Caco-2 (cell line): ENCODE measurements at regions not wholly inside any gene's neighbourhood (a gene's known extent, or its start where the extent isn't known, plus 50 kb on each side); places are given as distances from the start of the nearest gene placed in this dataset.
"Not testable (repeated sequence)": the region's sequence is repeated elsewhere in the genome, so short reads cannot be mapped to it uniquely, and the experiment has no call there.

ENCODE experiments used
- BruUV-seq: library from RNA; stranded (reverse); fragments of 400-500 nt; replicated peaks from 2 replicates; lab custom pipeline; 2021; lab: Mats Ljungman, UMichigan
- CTCF ChIA-PET: fragments of 300-600 bp; sonication (Branson Sonifier 250); formaldehyde crosslinking; loops from one replicate; lab custom pipeline; 2022; ENCODE audit warnings: antibody characterized with exemption; lab: Charles Lee
- POLR2A ChIA-PET: fragments of 300-600 bp; sonication (Branson Sonifier 250); formaldehyde crosslinking; loops from one replicate; lab custom pipeline; 2022; ENCODE audit warnings: antibody characterized with exemption; lab: Charles Lee
- DNase-seq, 2 experiments: peaks; one replicate each; pipeline versions ENCODE4 v3.0.0 to v3.0.0-alpha.2; 2020 to 2022
- H3K27me3 ChIP-seq: replicated peaks from 2 replicates; pipeline ENCODE4 v1.6.0; 2011; ENCODE audit warnings: low read length; ENCODE audit not compliant: control insufficient read depth, insufficient read depth
- H3K36me3 ChIP-seq: 2 replicates; pipeline ENCODE4 v1.5.1; 2011; ENCODE audit warnings: low read length; ENCODE audit not compliant: control insufficient read depth, insufficient read depth
- H3K4me1 ChIP-seq: fragments of 250-450 bp; sonication (Bioruptor Pico); 2 replicates; pipeline ENCODE4 v1.5.1; 2020; ENCODE audit warnings: mild to moderate bottlenecking
- H3K4me3 ChIP-seq: 2 replicates; pipeline ENCODE4 v1.5.1; 2011; ENCODE audit warnings: low read depth, mild to moderate bottlenecking, control low read depth, low read length
- H3K9me3 ChIP-seq: fragments of 250-450 bp; sonication (Bioruptor Pico); 2 replicates; pipeline ENCODE4 v1.5.1; 2020; ENCODE audit warnings: mild to moderate bottlenecking, moderate library complexity
- H3K27ac Mint-ChIP-seq: one replicate; pipeline ENCODE4 v1.8.0; 2022; ENCODE audit warnings: mixed read lengths; ENCODE audit not compliant: unreplicated experiment
- H3K27me3 Mint-ChIP-seq: one replicate; pipeline ENCODE4 v1.8.0; 2022; ENCODE audit warnings: mixed read lengths; ENCODE audit not compliant: insufficient read depth, unreplicated experiment
- H3K36me3 Mint-ChIP-seq: one replicate; pipeline ENCODE4 v1.8.0; 2022; ENCODE audit warnings: mild to moderate bottlenecking, mixed read lengths; ENCODE audit not compliant: insufficient read depth, unreplicated experiment
- H3K4me1 Mint-ChIP-seq: one replicate; pipeline ENCODE4 v1.8.0; 2022; ENCODE audit warnings: low read depth, mixed read lengths; ENCODE audit not compliant: unreplicated experiment
- H3K4me3 Mint-ChIP-seq: one replicate; pipeline ENCODE4 v1.8.0; 2022; ENCODE audit warnings: mild to moderate bottlenecking, moderate library complexity, mixed read lengths; ENCODE audit not compliant: unreplicated experiment
- H3K9me3 Mint-ChIP-seq: one replicate; pipeline ENCODE4 v1.8.0; 2022; ENCODE audit warnings: mixed read lengths; ENCODE audit not compliant: unreplicated experiment
- intact Hi-C: fragments of 100-400 bp; cut with micrococcal nuclease; formaldehyde crosslinking; loops from one replicate; pipeline ENCODE4 v1.10.0; 2022; ENCODE audit not compliant: unreplicated experiment

DNA sequence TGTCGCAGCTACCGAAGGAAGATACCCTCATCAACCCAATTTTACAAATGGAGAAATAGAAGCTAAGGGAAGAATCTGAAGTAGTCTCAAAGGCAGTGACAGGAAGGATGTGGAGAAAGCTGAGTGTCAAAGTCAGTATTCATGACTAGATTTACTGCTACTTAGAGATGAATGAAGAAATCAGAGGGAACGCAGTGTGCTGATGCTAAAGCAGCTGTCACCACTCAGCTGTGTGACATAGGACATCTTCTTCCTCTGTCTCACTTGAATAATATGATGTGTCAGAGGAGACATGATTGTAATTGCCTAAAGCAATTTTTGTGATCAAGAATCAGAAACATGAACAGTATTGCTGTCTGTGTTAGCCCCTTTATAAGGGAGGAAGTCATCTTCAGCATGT, 54.1 kb downstream of the RAB6D start:
- POLR2A ChIA-PET = interaction anchor here (0.6 kb wide), 1 partner anchor 1672 kb away, joined by 3 read pairs; no protein-coding TSS in a partner anchor
- BruUV-seq = not testable (repeated sequence)

DNA sequence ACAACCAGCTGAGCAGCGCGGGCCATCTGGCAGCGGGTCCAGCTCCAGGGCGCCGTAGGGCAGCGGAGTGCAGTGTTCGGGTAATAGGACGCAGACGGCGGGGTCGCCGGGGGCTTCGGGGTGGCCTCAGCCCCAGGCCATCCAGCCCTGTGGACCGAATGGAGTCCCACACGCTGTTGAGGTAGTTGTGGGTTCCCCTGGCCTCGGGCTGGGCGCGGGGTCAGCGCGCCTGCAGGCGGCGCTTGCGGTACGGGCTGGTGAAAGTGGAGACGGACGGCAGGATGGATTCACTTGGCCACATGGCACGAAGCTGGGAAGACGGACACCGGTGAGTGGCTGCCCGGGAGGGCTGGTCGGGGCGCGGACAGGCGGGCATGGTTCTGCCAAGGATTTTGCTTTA, 63.8 kb downstream of the RAB6D start:
- H3K9me3 ChIP-seq, H3K27me3 ChIP-seq, CTCF ChIA-PET, H3K27me3 Mint-ChIP-seq, DNase-seq, intact Hi-C loops, H3K4me1 Mint-ChIP-seq, H3K27ac Mint-ChIP-seq, POLR2A ChIA-PET, H3K4me3 Mint-ChIP-seq, H3K36me3 Mint-ChIP-seq, H3K9me3 Mint-ChIP-seq, H3K4me3 ChIP-seq, H3K4me1 ChIP-seq, BruUV-seq, H3K36me3 ChIP-seq: not testable (repeated sequence)

More for the DNA sequence above, 54.1 kb downstream of the RAB6D start:
- H3K36me3 Mint-ChIP-seq, H3K4me1 Mint-ChIP-seq, H3K4me3 ChIP-seq, H3K27me3 ChIP-seq, DNase-seq, H3K4me3 Mint-ChIP-seq, H3K9me3 ChIP-seq, H3K36me3 ChIP-seq, H3K27ac Mint-ChIP-seq, CTCF ChIA-PET, H3K9me3 Mint-ChIP-seq, H3K4me1 ChIP-seq, intact Hi-C loops: not testable (repeated sequence)
- H3K27me3 Mint-ChIP-seq = peaks cover 29% of the 10 kb centered on the region

DNA sequence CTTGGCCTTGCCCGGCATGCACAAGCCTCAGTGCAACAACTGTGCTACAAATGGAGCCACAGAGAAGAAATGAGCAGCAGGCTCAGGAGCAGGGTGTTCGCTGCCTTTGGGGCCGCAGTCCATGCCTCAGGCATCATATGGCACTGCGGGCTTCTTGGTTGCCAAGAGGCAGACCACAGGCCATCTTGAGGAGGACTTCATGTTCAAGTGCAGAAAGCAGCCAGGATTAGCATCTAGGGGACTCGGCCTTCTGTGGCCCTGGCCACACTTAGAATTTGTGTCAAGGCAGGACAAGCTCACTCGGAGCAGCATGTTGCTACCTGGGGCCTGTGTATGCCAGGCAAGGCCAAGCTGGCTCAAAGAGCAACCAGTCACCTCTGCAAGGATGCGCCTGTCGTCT, 68.5 kb downstream of the POTEE start:
- H3K9me3 Mint-ChIP-seq, H3K4me3 Mint-ChIP-seq, BruUV-seq, H3K4me3 ChIP-seq, CTCF ChIA-PET, POLR2A ChIA-PET, H3K9me3 ChIP-seq, intact Hi-C loops, DNase-seq, H3K27me3 ChIP-seq, H3K27ac Mint-ChIP-seq, H3K27me3 Mint-ChIP-seq, H3K36me3 ChIP-seq, H3K4me1 ChIP-seq, H3K4me1 Mint-ChIP-seq, H3K36me3 Mint-ChIP-seq: not testable (repeated sequence)

GRCh38 chr2:131277289-131277688, 68.0 kb downstream of the POTEE start:
- H3K4me1 ChIP-seq, H3K9me3 Mint-ChIP-seq, intact Hi-C loops, H3K36me3 ChIP-seq, BruUV-seq, POLR2A ChIA-PET, H3K9me3 ChIP-seq, CTCF ChIA-PET, DNase-seq, H3K4me1 Mint-ChIP-seq, H3K27me3 ChIP-seq, H3K4me3 ChIP-seq, H3K27me3 Mint-ChIP-seq, H3K27ac Mint-ChIP-seq, H3K36me3 Mint-ChIP-seq, H3K4me3 Mint-ChIP-seq: not testable (repeated sequence)

DNA sequence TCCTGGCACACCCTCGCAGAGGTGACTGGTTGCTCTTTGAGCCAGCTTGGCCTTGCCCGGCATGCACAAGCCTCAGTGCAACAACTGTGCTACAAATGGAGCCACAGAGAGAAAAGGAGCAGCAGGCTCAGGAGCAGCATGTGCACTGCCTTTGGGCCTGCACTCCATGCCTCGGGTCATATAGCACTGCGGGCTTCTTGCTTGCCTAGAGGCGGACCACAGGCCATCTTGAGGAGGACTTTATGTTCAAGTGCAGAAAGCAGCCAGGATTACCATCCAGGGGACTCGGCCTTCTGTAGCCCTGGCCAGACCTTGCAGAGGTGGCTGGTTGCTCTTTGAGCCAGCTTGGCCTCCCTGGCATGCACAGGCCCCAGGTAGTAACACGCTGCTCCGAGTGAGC, 62.7 kb downstream of the POTEE start:
- H3K27me3 Mint-ChIP-seq, H3K36me3 Mint-ChIP-seq, H3K4me3 ChIP-seq, H3K4me3 Mint-ChIP-seq, H3K9me3 Mint-ChIP-seq, CTCF ChIA-PET, intact Hi-C loops, H3K36me3 ChIP-seq, BruUV-seq, H3K27ac Mint-ChIP-seq, POLR2A ChIA-PET, H3K4me1 ChIP-seq, H3K4me1 Mint-ChIP-seq, H3K9me3 ChIP-seq, H3K27me3 ChIP-seq, DNase-seq: not testable (repeated sequence)

DNA sequence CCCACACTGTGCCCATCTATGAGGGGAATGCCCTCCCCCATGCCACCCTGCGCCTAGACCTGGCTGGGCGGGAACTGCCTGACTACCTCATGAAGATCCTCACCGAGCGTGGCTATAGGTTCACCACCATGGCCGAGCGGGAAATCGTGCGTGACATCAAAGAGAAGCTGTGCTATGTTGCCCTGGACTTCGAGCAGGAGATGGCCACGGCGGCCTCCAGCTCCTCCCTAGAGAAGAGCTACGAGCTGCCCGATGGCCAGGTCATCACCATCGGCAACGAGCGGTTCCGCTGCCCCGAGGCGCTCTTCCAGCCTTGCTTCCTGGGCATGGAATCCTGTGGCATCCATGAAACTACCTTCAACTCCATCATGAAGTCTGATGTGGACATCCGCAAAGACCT, 54.7 kb downstream of the POTEE start:
- H3K27ac Mint-ChIP-seq, H3K36me3 Mint-ChIP-seq, H3K4me3 Mint-ChIP-seq, CTCF ChIA-PET, H3K4me3 ChIP-seq, BruUV-seq, DNase-seq, intact Hi-C loops, H3K4me1 ChIP-seq, H3K9me3 Mint-ChIP-seq, H3K27me3 ChIP-seq, POLR2A ChIA-PET, H3K36me3 ChIP-seq, H3K9me3 ChIP-seq, H3K27me3 Mint-ChIP-seq, H3K4me1 Mint-ChIP-seq: not testable (repeated sequence)
